ENCODE measurements at regions not wholly inside any gene's neighbourhood (a gene's known extent, or its start where the extent isn't known, plus 50 kb on each side); places are given as distances from the start of the nearest gene placed in this dataset.

DNA sequence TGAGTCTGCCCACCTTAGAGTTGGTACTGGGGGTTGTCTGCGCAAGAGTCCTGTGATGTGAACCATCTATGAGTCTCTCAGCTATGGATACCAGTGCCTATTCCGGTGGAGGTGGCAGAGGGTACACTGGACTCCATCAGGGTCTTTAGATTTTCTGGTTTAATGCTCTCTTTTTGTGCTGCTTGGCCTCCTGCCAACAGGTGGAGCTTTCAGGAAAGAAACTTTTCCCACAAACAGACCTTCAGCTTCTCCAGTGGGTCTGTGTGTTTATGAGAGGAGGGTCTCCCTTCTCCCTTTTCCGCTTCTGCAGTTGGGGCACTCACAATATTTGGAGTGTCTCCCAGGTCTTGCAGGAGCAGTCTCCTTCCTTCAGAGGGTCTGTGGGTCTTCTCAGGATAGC, 1721.9 kb upstream of the SLC39A10 start:
- H3K9ac ChIP-seq (ENCODE audit: insufficient read depth, low read depth, low read length): no peak overlapping the region
- ChIA-PET POLR2A (no interaction called here), CTCF (ENCODE audit: low intra/inter-chr PET ratio, low total read pairs) (no interaction called here)
- H3K4me3 ChIP-seq (replicated peaks in 1 of 3; ENCODE audit: insufficient read depth in 1 of 3, low read depth in 2 of 3, low read length in 3 of 3): no peak overlapping the region
- H3K79me2 ChIP-seq (ENCODE audit: insufficient read depth, low read length): no peaks in the 10 kb centered on the region
- H4K20me1 ChIP-seq (ENCODE audit: insufficient read depth, low read length): no peaks in the 10 kb centered on the region
- no peaks in the 10 kb centered on the region for H3K4me1 ChIP-seq (ENCODE audit: insufficient read depth, low read length)
- FAIRE-seq: no peak
- H2AFZ ChIP-seq (ENCODE audit: low read length): no peak overlapping the region
- in situ Hi-C loops (cut with HindIII; ENCODE audit: extremely low pct_ligation_motif_present, low pct_unique_long_range_greater_than_20kb) (no loop called here), intact Hi-C loops (cut with micrococcal nuclease; ENCODE audit: unreplicated experiment) (no loop called here)
- DNase-seq (ENCODE audit: low spot score): no peak
- no peak overlapping the region for H3K27ac ChIP-seq (ENCODE audit: extremely low read length, insufficient read depth, low read length)
- H3K4me2 ChIP-seq (ENCODE audit: low read depth, low read length): no peak overlapping the region
- no peaks in the 10 kb centered on the region for H3K36me3 ChIP-seq (replicated peaks in 1 of 2; ENCODE audit: control insufficient read depth in 1 of 2, insufficient read depth in 2 of 2, low read length in 2 of 2)
- BruUV-seq (replicated peaks): no TSS peak
- 33% methylated on average over 3 of the region's 3 CpGs for WGBS (ENCODE audit: low lambda C conversion rate)
- ATAC-seq: no peak
- no peaks in the 10 kb centered on the region for H3K9me3 ChIP-seq (ENCODE audit: low read length)
- no peaks in the 10 kb centered on the region for H3K27me3 ChIP-seq (ENCODE audit: control insufficient read depth in 1 of 2, insufficient read depth in 2 of 2, low read length in 2 of 2)
- no peak for TF ChIP-seq ZNF670 (CRISPR knock-in tag; IDR thresholded peaks at IDR 0.05; ENCODE audit: borderline replicate concordance)
- TF ChIP-seq, protein P1, sequence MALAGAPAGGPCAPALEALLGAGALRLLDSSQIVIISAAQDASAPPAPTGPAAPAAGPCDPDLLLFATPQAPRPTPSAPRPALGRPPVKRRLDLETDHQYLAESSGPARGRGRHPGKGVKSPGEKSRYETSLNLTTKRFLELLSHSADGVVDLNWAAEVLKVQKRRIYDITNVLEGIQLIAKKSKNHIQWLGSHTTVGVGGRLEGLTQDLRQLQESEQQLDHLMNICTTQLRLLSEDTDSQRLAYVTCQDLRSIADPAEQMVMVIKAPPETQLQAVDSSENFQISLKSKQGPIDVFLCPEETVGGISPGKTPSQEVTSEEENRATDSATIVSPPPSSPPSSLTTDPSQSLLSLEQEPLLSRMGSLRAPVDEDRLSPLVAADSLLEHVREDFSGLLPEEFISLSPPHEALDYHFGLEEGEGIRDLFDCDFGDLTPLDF (CRISPR knock-in tag; IDR thresholded peaks at IDR 0.05): no peak
- TF ChIP-seq SMYD3 (CRISPR knock-in tag; IDR thresholded peaks at IDR 0.05): no peak
- no peak for TF ChIP-seq SKI (IDR thresholded peaks at IDR 0.05; ENCODE audit: partially characterized antibody)
- no peak for TF ChIP-seq ZSCAN29 (CRISPR knock-in tag; conservative IDR thresholded peaks at IDR 0.05)
- TF ChIP-seq PLRG1 (conservative IDR thresholded peaks at IDR 0.05): no peak
- TF ChIP-seq SNAPC4 (CRISPR knock-in tag; IDR thresholded peaks at IDR 0.05): no peak
- no peak for TF ChIP-seq FOXO1 (CRISPR knock-in tag; IDR thresholded peaks at IDR 0.05)
- no peak for TF ChIP-seq ZBTB20 (CRISPR knock-in tag; IDR thresholded peaks at IDR 0.05; ENCODE audit: borderline replicate concordance, low read depth)
- TF ChIP-seq MXI1 (IDR thresholded peaks at IDR 0.05; ENCODE audit: borderline replicate concordance, low read depth, low read length): no peak
- TF ChIP-seq ATF1 (CRISPR knock-in tag; IDR thresholded peaks at IDR 0.05): no peak
- TF ChIP-seq TCF7 (IDR thresholded peaks at IDR 0.05; ENCODE audit: low read depth): no peak
- no peak for TF ChIP-seq ZNF781 (CRISPR knock-in tag; IDR thresholded peaks at IDR 0.05; ENCODE audit: borderline replicate concordance, not compliant biosample characterization)
- no peak for TF ChIP-seq TEAD2 (CRISPR knock-in tag; IDR thresholded peaks at IDR 0.05)
- no peak for TF ChIP-seq MAFF (IDR thresholded peaks at IDR 0.05; ENCODE audit: low read depth, low read length)
- no peak for TF ChIP-seq RXRB (CRISPR knock-in tag; IDR thresholded peaks at IDR 0.05; ENCODE audit: borderline replicate concordance)
- no peak for TF ChIP-seq CHCHD3 (CRISPR knock-in tag; IDR thresholded peaks at IDR 0.05)
- TF ChIP-seq KDM3A (CRISPR knock-in tag; IDR thresholded peaks at IDR 0.05; ENCODE audit: low read depth): no peak
